Esophagus squamous epithelium (tissue), 4 donors: ENCODE measurements at regions not wholly inside any gene's neighbourhood (a gene's known extent, or its start where the extent isn't known, plus 50 kb on each side); places are given as distances from the start of the nearest gene placed in this dataset.

Experiments
- CTCF ChIP-seq, 6 experiments: fragments of 450-650 bp in 4 of 6; fragments of 200-600 bp in 2 of 6; sonication (generic) in 2 of 6; IDR thresholded peaks; one replicate each; pipeline ENCODE4 v1.5.1; 2016 to 2019; ENCODE audit warnings: antibody characterized with exemption in 6 of 6, mild to moderate bottlenecking in 4 of 6, moderate library complexity in 4 of 6
- POLR2A ChIP-seq, 4 donors: fragments of 450-650 bp; IDR thresholded peaks; one replicate each; pipeline ENCODE4 v1.6.1; 2017; ENCODE audit warnings: antibody characterized with exemption in 4 of 4, mild to moderate bottlenecking in 4 of 4, moderate library complexity in 3 of 4

- no peak for TF ChIP-seq CTCF (IDR thresholded peaks at IDR 0.05)
- no peak for TF ChIP-seq POLR2A (IDR thresholded peaks at IDR 0.05)
These were observed 53.0 kb upstream of the SORCS2 start for GRCh38 chr4:7139167-7139982.
